H9 (cell line): ENCODE measurements at regions not wholly inside any gene's neighbourhood (a gene's known extent, or its start where the extent isn't known, plus 50 kb on each side); places are given as distances from the start of the nearest gene placed in this dataset.

Experiments
- DNase-seq: peaks from one replicate; pipeline ENCODE4 v3.0.0-alpha.2; 2017
- H2AFZ ChIP-seq: one replicate; pipeline ENCODE4 v1.6.1; 2013; ENCODE audit warnings: mild to moderate bottlenecking, low read length, control low read depth, moderate library complexity
- H2AK5ac ChIP-seq: 2 replicates; pipeline ENCODE4 v1.6.1; 2013; ENCODE audit warnings: low read length, control low read depth, mixed read lengths; ENCODE audit not compliant: insufficient read length
- H2BK120ac ChIP-seq: one replicate; pipeline ENCODE4 v1.6.1; 2013; ENCODE audit warnings: low read depth, mild to moderate bottlenecking, low read length, control low read depth, inconsistent platforms; ENCODE audit not compliant: poor library complexity, severe bottlenecking
- H2BK12ac ChIP-seq: 2 replicates; pipeline ENCODE4 v1.6.1; 2013; ENCODE audit warnings: low read length, control low read depth, mixed read lengths, low read depth; ENCODE audit not compliant: insufficient read length
- H2BK15ac ChIP-seq: 2 replicates; pipeline ENCODE4 v1.6.1; 2013; ENCODE audit warnings: low read depth, low read length, control low read depth
- H2BK20ac ChIP-seq: one replicate; pipeline ENCODE4 v1.6.1; 2013; ENCODE audit warnings: low read depth, mild to moderate bottlenecking, low read length, control low read depth, inconsistent platforms; ENCODE audit not compliant: poor library complexity, severe bottlenecking
- H2BK5ac ChIP-seq: 2 replicates; pipeline ENCODE4 v1.6.1; 2013; ENCODE audit warnings: low read length, control low read depth, mixed read lengths; ENCODE audit not compliant: insufficient read length
- H3K14ac ChIP-seq: 2 replicates; pipeline ENCODE4 v1.6.1; 2013; ENCODE audit warnings: low read length, control low read depth; ENCODE audit not compliant: insufficient read depth
- H3K18ac ChIP-seq: 2 replicates; pipeline ENCODE4 v1.6.1; 2013; ENCODE audit warnings: low read depth, mild to moderate bottlenecking, mixed read lengths, low read length, control low read depth; ENCODE audit not compliant: insufficient read length
- H3K23ac ChIP-seq: 2 replicates; pipeline ENCODE4 v1.6.1; 2013; ENCODE audit warnings: low read length, control low read depth, mixed read lengths, low read depth; ENCODE audit not compliant: insufficient read length
- H3K23me2 ChIP-seq: 2 replicates; pipeline ENCODE4 v1.6.1; 2013; ENCODE audit warnings: low read depth, mild to moderate bottlenecking, mixed read lengths, low read length, control low read depth; ENCODE audit not compliant: insufficient read length, poor library complexity, severe bottlenecking
- H3K27ac ChIP-seq: 2 replicates; pipeline ENCODE4 v1.5.1; 2013; ENCODE audit warnings: low read length, control low read depth, mixed read lengths, low read depth; ENCODE audit not compliant: insufficient read length
- H3K27me3 ChIP-seq: 2 replicates; pipeline ENCODE4 v1.6.1; 2013; ENCODE audit warnings: low read length, control low read depth, inconsistent platforms; ENCODE audit not compliant: insufficient read depth
- H3K4ac ChIP-seq: 2 replicates; pipeline ENCODE4 v1.6.1; 2013; ENCODE audit warnings: low read depth, mild to moderate bottlenecking, control low read depth, inconsistent platforms, low read length, moderate library complexity
- H3K4me1 ChIP-seq: 2 replicates; pipeline ENCODE4 v1.6.1; 2013; ENCODE audit warnings: low read length, control low read depth, inconsistent platforms; ENCODE audit not compliant: insufficient read depth
- H3K4me2 ChIP-seq: 2 replicates; pipeline ENCODE4 v1.6.1; 2013; ENCODE audit warnings: low read length, control low read depth, mixed read lengths; ENCODE audit not compliant: insufficient read length, insufficient read depth
- H3K56ac ChIP-seq: 2 replicates; pipeline ENCODE4 v1.6.1; 2013; ENCODE audit warnings: low read depth, mild to moderate bottlenecking, mixed read lengths, low read length, control low read depth; ENCODE audit not compliant: insufficient read length
- H3K79me1 ChIP-seq: 2 replicates; pipeline ENCODE4 v1.6.1; 2013; ENCODE audit warnings: low read depth, mild to moderate bottlenecking, moderate library complexity, low read length, control low read depth, inconsistent platforms; ENCODE audit not compliant: insufficient read depth, poor library complexity, severe bottlenecking
- H3K79me2 ChIP-seq: 2 replicates; pipeline ENCODE4 v1.6.1; 2013; ENCODE audit warnings: low read length, control low read depth, inconsistent platforms; ENCODE audit not compliant: insufficient read depth
- H3K9ac ChIP-seq: 2 replicates; pipeline ENCODE4 v1.6.1; 2013; ENCODE audit warnings: low read length, control low read depth, mixed read lengths; ENCODE audit not compliant: insufficient read length; ENCODE audit errors: extremely low read depth
- H3K9me3 ChIP-seq: one replicate; pipeline ENCODE4 v1.6.1; 2013; ENCODE audit warnings: low read depth, low read length, inconsistent platforms; ENCODE audit not compliant: control insufficient read depth
- H3T11ph ChIP-seq: one replicate; pipeline ENCODE4 v1.6.1; 2013; ENCODE audit warnings: mild to moderate bottlenecking, low read length, control low read depth, inconsistent platforms
- H4K20me1 ChIP-seq: one replicate; pipeline ENCODE4 v1.6.1; 2013; ENCODE audit not compliant: control insufficient read depth, insufficient read length, insufficient read depth
- H4K5ac ChIP-seq: 2 replicates; pipeline ENCODE4 v1.6.1; 2013; ENCODE audit warnings: low read depth, mild to moderate bottlenecking, mixed read lengths, low read length, control low read depth; ENCODE audit not compliant: insufficient read length
- H4K8ac ChIP-seq: replicated peaks from 2 replicates; pipeline ENCODE4 v1.6.1; 2013; ENCODE audit warnings: low read length, control low read depth, mixed read lengths, low read depth; ENCODE audit not compliant: insufficient read length
- H4K91ac ChIP-seq: 2 replicates; pipeline ENCODE4 v1.6.1; 2013; ENCODE audit warnings: low read depth, mild to moderate bottlenecking, moderate library complexity, mixed read lengths, low read length, control low read depth; ENCODE audit not compliant: insufficient read length
- H3K27ac Mint-ChIP-seq, 3 experiments: 2 replicates in 2 of 3; 3 replicates in 1 of 3; pipeline ENCODE4 v1.8.0; 2020 to 2021; ENCODE audit warnings: mixed read lengths in 3 of 3, mild to moderate bottlenecking in 1 of 3, moderate library complexity in 1 of 3
- H3K27me3 Mint-ChIP-seq: 2 replicates; pipeline ENCODE4 v1.8.0; 2021; ENCODE audit warnings: low read depth, mild to moderate bottlenecking, moderate library complexity, mixed read lengths
- H3K36me3 Mint-ChIP-seq, 3 experiments: 2 replicates in 2 of 3; 3 replicates in 1 of 3; pipeline ENCODE4 v1.8.0; 2020 to 2021; ENCODE audit warnings: low read depth in 3 of 3, mixed read lengths in 3 of 3; ENCODE audit not compliant: insufficient read depth in 1 of 3
- H3K4me1 Mint-ChIP-seq, 2 experiments: 2 replicates each; pipeline ENCODE4 v1.8.0; 2020; ENCODE audit warnings: mixed read lengths in 2 of 2
- H3K4me3 Mint-ChIP-seq, 2 experiments: 2 replicates in 1 of 2; 3 replicates in 1 of 2; pipeline ENCODE4 v1.8.0; 2020 to 2021; ENCODE audit warnings: mild to moderate bottlenecking in 2 of 2, mixed read lengths in 2 of 2, moderate library complexity in 1 of 2
- H3K9me3 Mint-ChIP-seq, 2 experiments: 2 replicates in 1 of 2; 3 replicates in 1 of 2; pipeline ENCODE4 v1.8.0; 2020; ENCODE audit warnings: mild to moderate bottlenecking in 2 of 2, mixed read lengths in 2 of 2, moderate library complexity in 1 of 2
- TF ChIP-seq, protein P1 (sequence below): fragments of 200-600 bp; sonication (generic); conservative IDR thresholded peaks from 3 replicates; pipeline ENCODE4 v1.8.0; 2021; ENCODE audit warnings: antibody characterized with exemption, mild to moderate bottlenecking

DNA sequence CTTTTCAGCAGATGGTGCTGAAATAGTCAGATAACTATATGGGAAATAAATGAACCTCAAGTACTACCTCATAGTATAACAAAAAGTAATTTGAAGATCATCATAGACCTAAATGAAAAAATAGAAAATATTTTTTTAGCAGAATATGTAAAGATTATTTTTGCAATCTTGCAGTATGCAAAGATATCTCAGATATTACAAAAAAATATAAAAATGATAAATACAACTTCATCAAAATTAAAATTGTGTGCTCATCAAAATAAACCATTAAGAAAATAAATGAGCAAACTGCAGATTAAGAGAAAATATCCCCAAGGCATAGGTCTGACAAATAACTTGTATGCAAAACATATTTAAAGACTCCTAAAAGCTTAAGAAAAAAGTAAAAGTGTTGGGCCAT lies 83.4 kb upstream of the KCND2 start:
- H3K36me3 Mint-ChIP-seq = peaks cover 0 to 4% (median 0%) of the 10 kb centered on the region in 3 experiments; a peak in 2 of 7 replicates
- Histone ChIP-seq H3K18ac (no peak overlapping the region), H3K4me2 (no peak overlapping the region), H4K5ac (no peak overlapping the region), H2BK5ac (no peak overlapping the region), H3K79me2 (no peaks in the 10 kb centered on the region), H3K79me1 (no peaks in the 10 kb centered on the region), H4K91ac (no peak overlapping the region), H3K27me3 (no peaks in the 10 kb centered on the region), H4K20me1 (no peaks in the 10 kb centered on the region), H3K23ac (no peak overlapping the region), H3K56ac (no peak overlapping the region), H2BK15ac (no peak overlapping the region), H2BK12ac (no peak overlapping the region), H3T11ph (no peak overlapping the region), H2BK20ac (no peak overlapping the region), H3K23me2 (no peaks in the 10 kb centered on the region), H3K9ac (no peak overlapping the region), H2AFZ (no peak overlapping the region), H3K27ac (no peak overlapping the region), H3K4me1 (peaks cover 3% of the 10 kb centered on the region; the same call in 1 of the 2 replicates), H4K8ac (no peak overlapping the region), H2BK120ac (no peak overlapping the region), H3K4ac (no peak overlapping the region), H3K14ac (no peak overlapping the region), H2AK5ac (no peak overlapping the region), H3K9me3 (no peaks in the 10 kb centered on the region)
- H3K27me3 Mint-ChIP-seq = no peaks in the 10 kb centered on the region
- TF ChIP-seq, protein P1, sequence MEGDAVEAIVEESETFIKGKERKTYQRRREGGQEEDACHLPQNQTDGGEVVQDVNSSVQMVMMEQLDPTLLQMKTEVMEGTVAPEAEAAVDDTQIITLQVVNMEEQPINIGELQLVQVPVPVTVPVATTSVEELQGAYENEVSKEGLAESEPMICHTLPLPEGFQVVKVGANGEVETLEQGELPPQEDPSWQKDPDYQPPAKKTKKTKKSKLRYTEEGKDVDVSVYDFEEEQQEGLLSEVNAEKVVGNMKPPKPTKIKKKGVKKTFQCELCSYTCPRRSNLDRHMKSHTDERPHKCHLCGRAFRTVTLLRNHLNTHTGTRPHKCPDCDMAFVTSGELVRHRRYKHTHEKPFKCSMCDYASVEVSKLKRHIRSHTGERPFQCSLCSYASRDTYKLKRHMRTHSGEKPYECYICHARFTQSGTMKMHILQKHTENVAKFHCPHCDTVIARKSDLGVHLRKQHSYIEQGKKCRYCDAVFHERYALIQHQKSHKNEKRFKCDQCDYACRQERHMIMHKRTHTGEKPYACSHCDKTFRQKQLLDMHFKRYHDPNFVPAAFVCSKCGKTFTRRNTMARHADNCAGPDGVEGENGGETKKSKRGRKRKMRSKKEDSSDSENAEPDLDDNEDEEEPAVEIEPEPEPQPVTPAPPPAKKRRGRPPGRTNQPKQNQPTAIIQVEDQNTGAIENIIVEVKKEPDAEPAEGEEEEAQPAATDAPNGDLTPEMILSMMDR = no peak
- peaks cover 21 to 26% of the 10 kb centered on the region in 2 experiments for H3K4me1 Mint-ChIP-seq
- peak overlapping the region in 2 of 3 experiments; percentile 51 to 66; a peak in 2 of 7 replicates for H3K27ac Mint-ChIP-seq
- no peak for DNase-seq
- no peak overlapping the region for H3K4me3 Mint-ChIP-seq
- no peaks in the 10 kb centered on the region for H3K9me3 Mint-ChIP-seq
